Fibroblast of the aortic adventitia (primary cell): ENCODE measurements at regions not wholly inside any gene's neighbourhood (a gene's known extent, or its start where the extent isn't known, plus 50 kb on each side); places are given as distances from the start of the nearest gene placed in this dataset. TPM values are rescaled to one million over a fixed set of nuclear protein-coding genes. Genes with fewer than 3 reads are reported as not detected.

ENCODE experiments used
- small RNA-seq: library from RNA; depleted of rRNA; stranded (forward); fragments of <200 nt; gene quantifications from one replicate; pipeline ENCODE3, GENCODE V24; 2012

Small RNA genes in the stretch of these regions (small RNA-seq; reads per million reads assigned to genes)
- gene IGHD1OR15-1B (not detected), gene IGHD2OR15-2B (not detected), gene IGHD3OR15-3B (not detected), gene IGHD4OR15-4B (not detected), gene IGHD5OR15-5B (not detected), gene MIR5701-1 (not detected), gene RN7SL400P (not detected)
